Mesendoderm (in vitro differentiated cells): ENCODE measurements at regions not wholly inside any gene's neighbourhood (a gene's known extent, or its start where the extent isn't known, plus 50 kb on each side); places are given as distances from the start of the nearest gene placed in this dataset.

ENCODE experiments used
- DNase-seq: peaks from one replicate; pipeline ENCODE4 v3.0.0; 2013
- H2AK5ac ChIP-seq: 2 replicates; pipeline ENCODE4 v1.6.1; 2013; ENCODE audit warnings: low read length, inconsistent platforms
- H2BK120ac ChIP-seq: 2 replicates; pipeline ENCODE4 v1.6.1; 2013; ENCODE audit warnings: low read depth, mild to moderate bottlenecking, low read length, moderate library complexity, mixed read lengths
- H2BK15ac ChIP-seq: replicated peaks from 2 replicates; pipeline ENCODE4 v1.6.1; 2013; ENCODE audit warnings: low read depth, mild to moderate bottlenecking, moderate library complexity
- H2BK5ac ChIP-seq: 2 replicates; pipeline ENCODE4 v1.6.1; 2013; ENCODE audit warnings: low read length, inconsistent platforms
- H3K18ac ChIP-seq: 2 replicates; pipeline ENCODE4 v1.6.1; 2013; ENCODE audit warnings: mild to moderate bottlenecking, low read length, mixed read lengths
- H3K23ac ChIP-seq: one replicate; pipeline ENCODE4 v1.6.1; 2013; ENCODE audit warnings: low read length
- H3K27ac ChIP-seq: 2 replicates; pipeline ENCODE4 v1.5.1; 2013; ENCODE audit warnings: low read depth, mild to moderate bottlenecking, inconsistent platforms, low read length, moderate library complexity
- H3K27me3 ChIP-seq: 2 replicates; pipeline ENCODE4 v1.6.1; 2013; ENCODE audit warnings: low read length, control low read depth, mild to moderate bottlenecking, inconsistent platforms; ENCODE audit not compliant: insufficient read depth, poor library complexity
- H3K36me3 ChIP-seq: 2 replicates; pipeline ENCODE4 v1.6.1; 2013; ENCODE audit warnings: low read length, inconsistent platforms; ENCODE audit not compliant: control insufficient read depth, insufficient read depth
- H3K4ac ChIP-seq: one replicate; pipeline ENCODE4 v1.6.1; 2013; ENCODE audit warnings: low read depth, mild to moderate bottlenecking, low read length, moderate library complexity
- H3K4me1 ChIP-seq: 2 replicates; pipeline ENCODE4 v1.6.1; 2013; ENCODE audit warnings: low read depth, low read length, inconsistent platforms; ENCODE audit not compliant: control insufficient read depth
- H3K4me2 ChIP-seq: 2 replicates; pipeline ENCODE4 v1.6.1; 2013; ENCODE audit warnings: low read length
- H3K4me3 ChIP-seq: 2 replicates; pipeline ENCODE4 v1.5.1; 2013; ENCODE audit warnings: mild to moderate bottlenecking, low read length
- H3K56ac ChIP-seq: one replicate; pipeline ENCODE4 v1.6.1; 2013; ENCODE audit warnings: low read length
- H3K79me1 ChIP-seq: 2 replicates; pipeline ENCODE4 v1.6.1; 2013; ENCODE audit warnings: low read length, inconsistent platforms
- H3K79me2 ChIP-seq: 2 replicates; pipeline ENCODE4 v1.6.1; 2013; ENCODE audit warnings: mild to moderate bottlenecking, low read length; ENCODE audit not compliant: control insufficient read depth, insufficient read depth
- H3K9ac ChIP-seq: 2 replicates; pipeline ENCODE4 v1.6.1; 2013; ENCODE audit warnings: low read length, inconsistent platforms
- H4K5ac ChIP-seq: one replicate; pipeline ENCODE4 v1.6.1; 2013; ENCODE audit warnings: low read length
- H4K8ac ChIP-seq: one replicate; pipeline ENCODE4 v1.6.1; 2013; ENCODE audit warnings: low read depth, mild to moderate bottlenecking, control low read depth, low read length, moderate library complexity
- WGBS: extraction: QIAGEN DNeasy Blood & Tissue Kit; methylation state at CpG from one replicate; pipeline ENCODE4 v1.1.7; 2013; ENCODE audit warnings: low lambda C conversion rate, missing lambda C conversion rate; ENCODE audit not compliant: insufficient coverage; ENCODE audit errors: extremely low coverage; 5-methylcytosine and 5-hydroxymethylcytosine counted together

DNA sequence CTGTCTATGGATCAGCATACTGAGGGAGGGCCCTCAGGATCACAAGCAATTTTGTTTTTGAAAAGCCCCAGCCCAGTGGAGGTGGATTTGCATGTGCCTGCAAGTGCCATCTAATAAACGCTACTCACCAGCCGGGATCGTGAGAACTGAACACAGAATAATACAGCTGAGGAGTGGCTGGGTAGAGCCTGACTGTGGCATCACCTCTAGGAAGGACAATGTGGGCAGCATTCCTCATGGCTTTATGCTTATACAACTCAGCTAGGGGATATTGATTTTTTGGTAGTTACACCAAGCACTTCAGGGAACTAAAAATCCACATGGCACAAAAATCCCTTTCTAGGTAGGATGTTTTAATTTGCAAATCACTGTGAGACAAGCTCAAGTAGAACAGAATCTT, 72.7 kb upstream of the PALS2 start:
- Histone ChIP-seq H3K79me2 (no peaks in the 10 kb centered on the region), H2AK5ac (no peak overlapping the region), H3K4me1 (no peaks in the 10 kb centered on the region), H3K79me1 (no peaks in the 10 kb centered on the region), H2BK15ac (no peak overlapping the region), H3K36me3 (no peaks in the 10 kb centered on the region), H4K8ac (no peak overlapping the region), H3K23ac (no peak overlapping the region), H3K4me3 (no peak overlapping the region), H4K5ac (no peak overlapping the region), H3K18ac (no peak overlapping the region), H3K9ac (no peak overlapping the region), H3K56ac (no peak overlapping the region), H3K27ac (no peak overlapping the region), H3K4ac (no peak overlapping the region), H2BK120ac (no peak overlapping the region), H3K4me2 (no peak overlapping the region), H3K27me3 (no peaks in the 10 kb centered on the region), H2BK5ac (no peak overlapping the region)
- no CpG with 5 or more reads among the region's 3 CpGs for WGBS
- no peak for DNase-seq

DNA sequence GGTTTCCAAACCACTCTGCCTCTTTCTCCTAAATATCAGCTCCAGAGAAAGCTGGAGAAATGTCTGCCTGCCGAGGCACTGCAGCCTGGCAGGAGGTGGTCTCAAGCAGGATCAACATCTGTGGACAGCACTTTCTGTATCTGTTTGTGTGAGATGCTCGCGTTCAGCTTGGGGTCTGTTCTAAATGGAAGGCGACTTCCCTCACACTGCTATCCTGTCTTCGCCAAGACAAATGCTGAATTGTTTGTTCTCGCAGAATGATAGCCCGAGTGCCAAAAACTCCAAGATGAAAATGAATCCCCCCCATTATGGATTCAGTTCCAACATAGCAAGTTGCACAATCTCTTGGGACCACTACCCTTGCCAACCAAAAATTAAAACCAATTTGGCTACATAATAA, 72.2 kb upstream of the PALS2 start:
- H2BK5ac ChIP-seq = no peak overlapping the region
- H3K9ac ChIP-seq = no peak overlapping the region
- H3K79me1 ChIP-seq = no peaks in the 10 kb centered on the region
- no peak overlapping the region for H2AK5ac ChIP-seq
- no peak overlapping the region for H2BK120ac ChIP-seq
- DNase-seq = no peak
- H3K27ac ChIP-seq = no peak overlapping the region
- H3K27me3 ChIP-seq = no peaks in the 10 kb centered on the region
- WGBS = no CpG with 5 or more reads among the region's 7 CpGs
- no peak overlapping the region for H3K18ac ChIP-seq
- no peak overlapping the region for H3K4ac ChIP-seq
- no peak overlapping the region for H2BK15ac ChIP-seq
- H3K4me1 ChIP-seq = no peaks in the 10 kb centered on the region
- no peak overlapping the region for H3K56ac ChIP-seq
- H3K4me3 ChIP-seq = no peak overlapping the region
- no peak overlapping the region for H4K5ac ChIP-seq
- no peaks in the 10 kb centered on the region for H3K79me2 ChIP-seq
- H3K23ac ChIP-seq = no peak overlapping the region
- no peak overlapping the region for H4K8ac ChIP-seq
- no peak overlapping the region for H3K4me2 ChIP-seq
- no peaks in the 10 kb centered on the region for H3K36me3 ChIP-seq

DNA sequence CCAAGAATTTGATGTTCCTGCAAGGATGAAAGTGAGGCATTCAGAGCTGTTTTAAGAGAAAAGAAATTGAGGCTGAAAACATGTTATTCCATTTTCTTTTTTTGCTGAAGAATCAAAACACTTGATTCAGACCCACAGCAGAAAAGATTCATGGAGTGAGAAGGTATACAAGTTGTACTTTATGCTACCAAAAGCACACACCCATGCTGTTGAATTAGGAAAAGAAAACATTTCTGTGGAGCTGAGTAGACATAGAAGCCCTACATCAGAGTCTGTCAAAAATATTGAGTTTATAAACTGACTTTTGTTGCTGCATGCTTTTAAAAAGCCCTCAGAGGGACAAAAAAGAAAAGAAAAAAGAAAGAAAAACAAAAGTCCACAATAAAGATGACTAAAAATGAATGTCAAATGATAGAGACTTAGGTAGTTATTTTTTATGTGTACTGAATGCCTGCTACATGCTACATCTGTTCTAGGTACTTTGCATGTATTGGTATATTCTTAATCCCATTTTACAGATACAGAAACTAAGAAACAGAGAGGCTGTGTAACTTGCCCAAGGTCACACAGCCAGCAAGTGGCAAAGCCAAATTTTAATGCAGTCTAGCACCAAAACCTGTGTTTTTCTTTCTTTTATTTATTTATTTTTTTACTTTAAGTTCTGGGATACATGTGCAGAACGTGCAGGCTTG, 71.7 kb upstream of the PALS2 start:
- Histone ChIP-seq H2BK15ac (no peak overlapping the region), H3K4me1 (no peaks in the 10 kb centered on the region), H3K4me2 (no peak overlapping the region), H2AK5ac (no peak overlapping the region), H4K5ac (no peak overlapping the region), H3K56ac (no peak overlapping the region), H2BK120ac (no peak overlapping the region), H3K27ac (no peak overlapping the region), H3K18ac (no peak overlapping the region), H4K8ac (no peak overlapping the region), H3K23ac (no peak overlapping the region), H3K4me3 (no peak overlapping the region), H3K9ac (no peak overlapping the region), H3K27me3 (no peaks in the 10 kb centered on the region), H3K36me3 (no peaks in the 10 kb centered on the region), H3K79me2 (no peaks in the 10 kb centered on the region), H3K79me1 (no peaks in the 10 kb centered on the region), H2BK5ac (no peak overlapping the region), H3K4ac (no peak overlapping the region)
- no CpG with 5 or more reads among the region's 1 CpG for WGBS
- DNase-seq = no peak

DNA sequence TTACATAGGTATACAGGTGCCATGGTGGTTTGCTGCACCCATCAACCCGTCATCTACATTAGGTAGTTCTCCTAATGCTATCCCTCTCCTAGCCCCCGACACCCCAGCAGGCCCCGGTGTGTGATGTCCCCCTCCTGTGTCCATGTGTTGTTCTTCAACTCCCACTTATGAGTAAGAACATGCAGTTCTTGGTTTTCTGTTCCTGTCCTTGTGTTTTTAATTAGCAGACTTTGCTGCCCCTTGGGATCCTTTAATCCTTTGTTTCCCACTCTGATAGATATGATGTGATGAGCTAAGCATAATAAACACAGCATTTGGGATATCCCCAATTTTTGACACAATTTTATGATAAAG, 71.1 kb upstream of the PALS2 start:
- no peak overlapping the region for H2AK5ac ChIP-seq
- H3K56ac ChIP-seq = no peak overlapping the region
- no peaks in the 10 kb centered on the region for H3K79me1 ChIP-seq
- H2BK5ac ChIP-seq = no peak overlapping the region
- no peaks in the 10 kb centered on the region for H3K36me3 ChIP-seq
- no peak overlapping the region for H3K9ac ChIP-seq
- H3K18ac ChIP-seq = no peak overlapping the region
- no peak overlapping the region for H2BK120ac ChIP-seq
- no peak overlapping the region for H4K8ac ChIP-seq
- no peak overlapping the region for H3K4ac ChIP-seq
- H3K4me1 ChIP-seq = no peaks in the 10 kb centered on the region
- WGBS = no CpG with 5 or more reads among the region's 3 CpGs
- H3K27ac ChIP-seq = no peak overlapping the region
- H2BK15ac ChIP-seq = no peak overlapping the region
- no peak overlapping the region for H3K23ac ChIP-seq
- DNase-seq = no peak
- no peak overlapping the region for H4K5ac ChIP-seq
- no peak overlapping the region for H3K4me3 ChIP-seq
- no peak overlapping the region for H3K4me2 ChIP-seq
- H3K79me2 ChIP-seq = no peaks in the 10 kb centered on the region
- no peaks in the 10 kb centered on the region for H3K27me3 ChIP-seq

DNA sequence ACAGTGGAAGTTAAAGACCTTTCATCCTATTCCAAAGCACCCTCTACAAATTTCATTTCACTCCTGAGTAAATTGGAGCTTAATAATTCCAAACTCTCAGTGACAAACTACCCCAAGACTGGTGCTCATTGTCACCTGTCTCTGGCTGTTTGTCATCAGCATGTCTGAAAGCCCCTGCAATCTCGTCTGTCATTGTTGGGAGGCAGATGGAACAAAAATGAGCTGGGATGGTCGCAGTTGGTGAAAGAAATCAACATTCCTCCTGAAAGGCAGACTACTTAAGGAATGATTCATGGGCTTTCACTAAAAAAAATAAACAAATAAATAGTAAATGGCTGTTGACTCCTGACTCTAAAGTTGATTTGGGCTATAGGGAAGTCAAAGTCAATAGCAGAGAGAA, 69.7 kb upstream of the PALS2 start:
- no peaks in the 10 kb centered on the region for H3K79me1 ChIP-seq
- no peak overlapping the region for H3K27ac ChIP-seq
- no peak overlapping the region for H3K23ac ChIP-seq
- H3K4ac ChIP-seq = no peak overlapping the region
- no peak overlapping the region for H3K18ac ChIP-seq
- H3K4me1 ChIP-seq = no peaks in the 10 kb centered on the region
- no peak overlapping the region for H4K5ac ChIP-seq
- no peak overlapping the region for H4K8ac ChIP-seq
- no peak overlapping the region for H3K9ac ChIP-seq
- no peak overlapping the region for H3K4me3 ChIP-seq
- no peak overlapping the region for H3K56ac ChIP-seq
- no peak overlapping the region for H2BK5ac ChIP-seq
- H3K36me3 ChIP-seq = no peaks in the 10 kb centered on the region
- H3K4me2 ChIP-seq = no peak overlapping the region
- no peaks in the 10 kb centered on the region for H3K79me2 ChIP-seq
- no peaks in the 10 kb centered on the region for H3K27me3 ChIP-seq
- peak; percentile 28 for DNase-seq
- no peak overlapping the region for H2BK15ac ChIP-seq
- H2BK120ac ChIP-seq = no peak overlapping the region
- no CpG with 5 or more reads among the region's 2 CpGs for WGBS
- no peak overlapping the region for H2AK5ac ChIP-seq

DNA sequence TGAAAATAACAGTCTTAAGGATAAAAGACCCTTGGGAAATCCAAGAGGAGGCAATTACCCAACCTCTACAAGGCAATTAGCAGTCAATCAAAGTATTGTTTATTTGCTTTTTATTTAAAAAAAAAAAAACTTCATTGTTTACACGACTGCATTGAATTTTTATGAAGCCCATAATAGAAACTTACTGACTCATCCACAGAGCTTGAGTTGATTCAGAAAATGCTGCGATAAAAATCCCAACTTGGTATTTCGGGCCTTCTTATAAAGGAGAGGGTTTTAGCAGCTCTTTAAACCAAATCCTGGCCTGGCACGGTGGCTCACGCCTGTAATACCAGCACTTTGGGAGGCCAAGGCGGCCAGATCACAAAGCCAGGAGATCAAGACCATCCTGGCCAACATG, 69.2 kb upstream of the PALS2 start:
- Histone ChIP-seq H2BK15ac (no peak overlapping the region), H3K79me1 (no peaks in the 10 kb centered on the region), H2BK5ac (no peak overlapping the region), H3K56ac (no peak overlapping the region), H2BK120ac (no peak overlapping the region), H3K23ac (no peak overlapping the region), H3K36me3 (no peaks in the 10 kb centered on the region), H3K18ac (no peak overlapping the region), H4K8ac (no peak overlapping the region), H4K5ac (no peak overlapping the region), H3K9ac (no peak overlapping the region), H3K4me1 (no peaks in the 10 kb centered on the region), H2AK5ac (no peak overlapping the region), H3K4me3 (no peak overlapping the region), H3K79me2 (no peaks in the 10 kb centered on the region), H3K27ac (no peak overlapping the region), H3K27me3 (no peaks in the 10 kb centered on the region), H3K4me2 (no peak overlapping the region), H3K4ac (no peak overlapping the region)
- no CpG with 5 or more reads among the region's 6 CpGs for WGBS
- DNase-seq = no peak
